Keratinocyte (primary cell): ENCODE measurements at regions not wholly inside any gene's neighbourhood (a gene's known extent, or its start where the extent isn't known, plus 50 kb on each side); places are given as distances from the start of the nearest gene placed in this dataset.

Source experiments
- DNase-seq: peaks from one replicate; pipeline ENCODE4 v3.0.0-alpha.2; 2011; ENCODE audit warnings: low read depth, missing footprints, low spot score
- FAIRE-seq: peaks from 2 replicates; lab custom pipeline; 2011; peaks lifted over from hg19 to GRCh38; lab: Jason Lieb, UNC
- H2AFZ ChIP-seq: 2 replicates; pipeline ENCODE4 v1.6.0; 2012; ENCODE audit warnings: low read length, control low read depth, inconsistent platforms; ENCODE audit not compliant: control insufficient read depth
- H3K27ac ChIP-seq: 2 replicates; pipeline ENCODE4 v1.5.1; 2011; ENCODE audit warnings: low read length; ENCODE audit not compliant: control insufficient read depth, insufficient read depth
- H3K27me3 ChIP-seq: 3 replicates; pipeline ENCODE4 v1.6.0; 2011; ENCODE audit warnings: low read length; ENCODE audit not compliant: control insufficient read depth, insufficient read depth; ENCODE audit errors: extremely low read depth
- H3K36me3 ChIP-seq, 2 experiments: 2 replicates in 1 of 2; 3 replicates in 1 of 2; pipeline ENCODE4 v1.5.1; 2011; ENCODE audit warnings: low read length in 2 of 2, mild to moderate bottlenecking in 1 of 2; ENCODE audit not compliant: control insufficient read depth in 2 of 2, insufficient read depth in 2 of 2; ENCODE audit errors: extremely low read depth in 1 of 2
- H3K4me1 ChIP-seq: 3 replicates; pipeline ENCODE4 v1.5.1; 2011; ENCODE audit warnings: low read length; ENCODE audit not compliant: control insufficient read depth, insufficient read depth; ENCODE audit errors: extremely low read depth
- H3K4me2 ChIP-seq: 3 replicates; pipeline ENCODE4 v1.6.0; 2011; ENCODE audit warnings: low read depth, low read length; ENCODE audit not compliant: control insufficient read depth, insufficient read depth; ENCODE audit errors: extremely low read depth
- H3K4me3 ChIP-seq, 3 experiments: fragments of 200-600 bp in 1 of 3; sonication (generic) in 1 of 3; 2 replicates in 2 of 3; 3 replicates in 1 of 3; pipeline ENCODE4 v1.5.1; 2011 to 2016; ENCODE audit warnings: low read length in 3 of 3, mild to moderate bottlenecking in 3 of 3, control low read depth in 2 of 3, inconsistent platforms in 1 of 3, low read depth in 1 of 3, mixed read lengths in 1 of 3, mixed run types in 1 of 3, moderate library complexity in 1 of 3; ENCODE audit not compliant: control insufficient read depth in 2 of 3, insufficient read depth in 2 of 3; ENCODE audit errors: extremely low read depth in 1 of 3
- H3K79me2 ChIP-seq: 2 replicates; pipeline ENCODE4 v1.6.0; 2012; ENCODE audit warnings: low read length; ENCODE audit not compliant: control insufficient read depth, insufficient read depth
- H3K9ac ChIP-seq: 3 replicates; pipeline ENCODE4 v1.6.0; 2011; ENCODE audit warnings: low read length; ENCODE audit not compliant: control insufficient read depth, insufficient read depth; ENCODE audit errors: extremely low read depth
- H3K9me1 ChIP-seq: 3 replicates; pipeline ENCODE4 v1.6.0; 2011; ENCODE audit warnings: low read length; ENCODE audit not compliant: control insufficient read depth, insufficient read depth; ENCODE audit errors: extremely low read depth
- H3K9me3 ChIP-seq: 2 replicates; pipeline ENCODE4 v1.5.1; 2012; ENCODE audit warnings: low read depth, low read length; ENCODE audit not compliant: control insufficient read depth
- H4K20me1 ChIP-seq: 3 replicates; pipeline ENCODE4 v1.6.0; 2011; ENCODE audit warnings: low read length; ENCODE audit not compliant: control insufficient read depth, insufficient read depth; ENCODE audit errors: extremely low read depth
- EZH2 ChIP-seq: IDR thresholded peaks from one replicate; pipeline ENCODE4 v1.6.1; 2012; ENCODE audit warnings: inconsistent platforms, mild to moderate bottlenecking, low read length, moderate library complexity
- dilution Hi-C: fragments of 300-500 bp; cut with MboI; formaldehyde crosslinking; loops from one replicate; pipeline ENCODE4 v1.7.0; 2020; ENCODE audit warnings: low sequenced_read_pairs; ENCODE audit not compliant: extremely low pct_ligation_motif_present
- TF ChIP-seq, protein P1 (sequence below), 3 experiments: IDR thresholded peaks in 1 of 3; conservative IDR thresholded peaks in 1 of 3; optimal IDR thresholded peaks in 1 of 3; 2 replicates in 2 of 3; 3 replicates in 1 of 3; pipeline versions ENCODE3 to v1.5.1; 2011; ENCODE audit warnings: low read length in 3 of 3, mild to moderate bottlenecking in 3 of 3, moderate library complexity in 2 of 3, control low read depth in 1 of 3, inconsistent platforms in 1 of 3; ENCODE audit not compliant: insufficient read depth in 2 of 3; ENCODE audit errors: extremely low read depth in 1 of 3

DNA sequence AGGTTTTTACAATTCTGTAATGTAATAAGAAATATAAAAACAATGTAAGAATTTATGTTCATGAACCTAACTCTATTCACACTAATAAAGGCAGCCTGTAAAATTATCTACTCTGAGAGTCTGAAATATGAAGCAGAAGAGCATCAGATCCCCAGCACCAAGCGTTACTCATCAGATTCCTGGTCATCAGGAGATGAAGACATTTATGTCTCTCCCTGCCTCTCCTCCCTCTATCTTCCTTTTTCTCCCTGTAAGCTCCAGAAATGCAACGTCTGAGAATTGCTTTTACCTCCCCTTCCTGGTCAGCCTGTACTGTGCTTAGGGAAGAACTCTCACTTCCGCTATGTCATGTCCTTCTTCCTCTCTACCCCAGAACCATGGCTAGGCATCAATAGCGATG lies 114.4 kb upstream of the SLIT3 start:
- FAIRE-seq, result no peak
- Histone ChIP-seq H3K27ac (no peak overlapping the region), H3K9me1 (no peaks in the 10 kb centered on the region), H3K9me3 (no peaks in the 10 kb centered on the region), H2AFZ (no peak overlapping the region), H4K20me1 (no peaks in the 10 kb centered on the region), H3K9ac (no peak overlapping the region), H3K4me3 (no peak overlapping the region), H3K79me2 (no peaks in the 10 kb centered on the region), H3K36me3 (no peaks in the 10 kb centered on the region), H3K4me2 (no peak overlapping the region), H3K27me3 (no peaks in the 10 kb centered on the region), H3K4me1 (no peaks in the 10 kb centered on the region)
- TF ChIP-seq EZH2, result no peak
- TF ChIP-seq, protein P1, sequence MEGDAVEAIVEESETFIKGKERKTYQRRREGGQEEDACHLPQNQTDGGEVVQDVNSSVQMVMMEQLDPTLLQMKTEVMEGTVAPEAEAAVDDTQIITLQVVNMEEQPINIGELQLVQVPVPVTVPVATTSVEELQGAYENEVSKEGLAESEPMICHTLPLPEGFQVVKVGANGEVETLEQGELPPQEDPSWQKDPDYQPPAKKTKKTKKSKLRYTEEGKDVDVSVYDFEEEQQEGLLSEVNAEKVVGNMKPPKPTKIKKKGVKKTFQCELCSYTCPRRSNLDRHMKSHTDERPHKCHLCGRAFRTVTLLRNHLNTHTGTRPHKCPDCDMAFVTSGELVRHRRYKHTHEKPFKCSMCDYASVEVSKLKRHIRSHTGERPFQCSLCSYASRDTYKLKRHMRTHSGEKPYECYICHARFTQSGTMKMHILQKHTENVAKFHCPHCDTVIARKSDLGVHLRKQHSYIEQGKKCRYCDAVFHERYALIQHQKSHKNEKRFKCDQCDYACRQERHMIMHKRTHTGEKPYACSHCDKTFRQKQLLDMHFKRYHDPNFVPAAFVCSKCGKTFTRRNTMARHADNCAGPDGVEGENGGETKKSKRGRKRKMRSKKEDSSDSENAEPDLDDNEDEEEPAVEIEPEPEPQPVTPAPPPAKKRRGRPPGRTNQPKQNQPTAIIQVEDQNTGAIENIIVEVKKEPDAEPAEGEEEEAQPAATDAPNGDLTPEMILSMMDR (optimal IDR thresholded peaks at IDR 0.05 in 1 of 3, IDR thresholded peaks at IDR 0.05 in 1 of 3, conservative IDR thresholded peaks at IDR 0.05 in 1 of 3; ENCODE audit: extremely low read depth in 1 of 3, insufficient read depth in 2 of 3, low read length in 3 of 3), result no peak
- dilution Hi-C loops, result no loop called here
- DNase-seq, result no peak

DNA sequence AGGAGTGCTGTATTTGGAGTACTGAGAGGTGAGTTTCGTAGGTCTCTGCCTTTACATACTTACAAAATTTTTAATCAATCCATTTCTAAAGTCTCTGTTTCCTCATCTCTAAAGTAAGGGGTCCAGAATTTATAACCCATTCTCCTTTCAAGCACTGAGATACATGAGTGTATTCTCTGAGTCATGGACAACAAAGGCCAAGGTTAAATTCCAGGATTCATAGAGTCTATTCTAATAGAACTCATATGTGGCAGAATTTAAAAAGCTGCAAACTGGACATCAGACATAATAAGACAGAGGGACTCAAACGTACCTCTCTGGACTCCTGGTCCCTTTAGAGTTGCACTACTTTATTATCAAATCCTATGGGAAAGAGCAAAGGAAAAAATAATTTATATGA lies 112.5 kb upstream of the SLIT3 start:
- Histone ChIP-seq H3K9me3 (no peaks in the 10 kb centered on the region), H3K27me3 (no peaks in the 10 kb centered on the region), H3K36me3 (no peaks in the 10 kb centered on the region), H4K20me1 (no peaks in the 10 kb centered on the region), H3K4me2 (no peak overlapping the region), H3K9me1 (no peaks in the 10 kb centered on the region), H3K9ac (no peak overlapping the region), H3K79me2 (no peaks in the 10 kb centered on the region), H3K4me3 (no peak overlapping the region), H3K27ac (no peak overlapping the region), H3K4me1 (no peaks in the 10 kb centered on the region), H2AFZ (no peak overlapping the region)
- dilution Hi-C loops, result no loop called here
- DNase-seq (no peak), FAIRE-seq (no peak)
- TF ChIP-seq, protein P1 (optimal IDR thresholded peaks at IDR 0.05 in 1 of 3, IDR thresholded peaks at IDR 0.05 in 1 of 3, conservative IDR thresholded peaks at IDR 0.05 in 1 of 3; ENCODE audit: extremely low read depth in 1 of 3, insufficient read depth in 2 of 3, low read length in 3 of 3), result no peak
- no peak for TF ChIP-seq EZH2
